Fibroblast of pulmonary artery (primary cell): ENCODE measurements at regions not wholly inside any gene's neighbourhood (a gene's known extent, or its start where the extent isn't known, plus 50 kb on each side); places are given as distances from the start of the nearest gene placed in this dataset.

Experiments
- DNase-seq: peaks from one replicate; pipeline ENCODE4 v3.0.0-alpha.2; 2010; ENCODE audit warnings: low read depth
- H3K4me3 ChIP-seq: replicated peaks from 2 replicates; pipeline ENCODE4 v1.5.1; 2011; ENCODE audit warnings: low read depth, mild to moderate bottlenecking, control low read depth, low read length, moderate library complexity
- CTCF ChIP-seq: IDR thresholded peaks from 2 replicates; pipeline ENCODE4 v1.5.1; 2011; ENCODE audit warnings: mild to moderate bottlenecking, control low read depth, low read length, inconsistent platforms; ENCODE audit errors: missing control alignments

DNA sequence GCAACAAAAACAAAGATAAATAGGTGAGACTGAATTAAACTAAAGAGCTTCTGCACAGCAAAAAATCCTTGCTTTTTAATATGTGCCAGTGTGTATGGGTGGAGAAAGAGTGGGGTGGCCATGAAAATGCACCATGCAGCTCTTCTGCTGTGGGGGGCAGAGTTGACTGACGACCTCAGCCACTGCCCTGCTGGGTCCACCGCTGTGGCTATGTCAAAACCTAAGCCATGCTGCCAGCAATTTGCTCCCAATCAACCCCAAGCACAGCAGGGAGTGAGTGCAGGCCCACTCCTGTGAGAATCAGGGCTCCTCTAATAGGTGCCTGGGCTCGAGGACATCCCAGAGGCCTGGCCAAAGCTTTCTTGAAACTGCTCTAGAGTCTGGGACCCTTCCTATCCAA, 235.6 kb upstream of the RBBP8 start:
- H3K4me3 ChIP-seq = no peak overlapping the region
- DNase-seq = no peak
- TF ChIP-seq CTCF = no peak

GRCh38 chr18:22698711-22699110, 234.4 kb upstream of the RBBP8 start:
- no peak overlapping the region for H3K4me3 ChIP-seq
- TF ChIP-seq CTCF = no peak
- DNase-seq = no peak

- no peak overlapping the region for H3K4me3 ChIP-seq
- no peak for DNase-seq
- no peak for TF ChIP-seq CTCF
Measured at GRCh38 chr18:22699629-22700028, 233.5 kb upstream of the RBBP8 start.

GRCh38 chr18:22700920-22701319, 232.2 kb upstream of the RBBP8 start:
- DNase-seq = no peak
- no peak for TF ChIP-seq CTCF
- H3K4me3 ChIP-seq = no peak overlapping the region

- no peak overlapping the region for H3K4me3 ChIP-seq
- no peak for DNase-seq
- TF ChIP-seq CTCF = no peak
Measured at GRCh38 chr18:22701326-22701725, 231.8 kb upstream of the RBBP8 start.

GRCh38 chr18:22701795-22702194, 231.3 kb upstream of the RBBP8 start:
- H3K4me3 ChIP-seq = no peak overlapping the region
- no peak for TF ChIP-seq CTCF
- DNase-seq = peak; percentile 32

- TF ChIP-seq CTCF = no peak
- DNase-seq = no peak
- H3K4me3 ChIP-seq = no peak overlapping the region
Measured at GRCh38 chr18:22702806-22703205, 230.3 kb upstream of the RBBP8 start.
